ENCODE measurements at regions not wholly inside any gene's neighbourhood (a gene's known extent, or its start where the extent isn't known, plus 50 kb on each side); places are given as distances from the start of the nearest gene placed in this dataset.

- Histone ChIP-seq H3K4me3 (ENCODE audit: low read length) (no peak overlapping the region), H3K4me1 (ENCODE audit: control insufficient read depth, low read depth, low read length) (no peaks in the 10 kb centered on the region), H3K9me3 (ENCODE audit: control insufficient read depth, low read depth, low read length) (no peaks in the 10 kb centered on the region), H3K36me3 (ENCODE audit: control insufficient read depth, low read depth, low read length) (no peaks in the 10 kb centered on the region), H3K27ac (ENCODE audit: low read length) (no peak overlapping the region), H3K9ac (ENCODE audit: low read length) (no peak overlapping the region), H3K27me3 (ENCODE audit: control insufficient read depth, insufficient read depth, low read length) (no peaks in the 10 kb centered on the region)
Measured at GRCh38 chr4:26094076-26094475, 180.1 kb downstream of the SMIM20 start.

GRCh38 chr4:26094911-26095310 is 180.9 kb downstream of the SMIM20 start:
- Histone ChIP-seq H3K9ac (ENCODE audit: low read length) (no peak overlapping the region), H3K27me3 (ENCODE audit: control insufficient read depth, insufficient read depth, low read length) (no peaks in the 10 kb centered on the region), H3K9me3 (ENCODE audit: control insufficient read depth, low read depth, low read length) (no peaks in the 10 kb centered on the region), H3K4me3 (ENCODE audit: low read length) (no peak overlapping the region), H3K36me3 (ENCODE audit: control insufficient read depth, low read depth, low read length) (no peaks in the 10 kb centered on the region), H3K4me1 (ENCODE audit: control insufficient read depth, low read depth, low read length) (no peaks in the 10 kb centered on the region), H3K27ac (ENCODE audit: low read length) (no peak overlapping the region)

- no peaks in the 10 kb centered on the region for H3K27me3 ChIP-seq (ENCODE audit: control insufficient read depth, insufficient read depth, low read length)
- H3K27ac ChIP-seq (ENCODE audit: low read length): no peak overlapping the region
- no peak overlapping the region for H3K9ac ChIP-seq (ENCODE audit: low read length)
- no peaks in the 10 kb centered on the region for H3K9me3 ChIP-seq (ENCODE audit: control insufficient read depth, low read depth, low read length)
- H3K36me3 ChIP-seq (ENCODE audit: control insufficient read depth, low read depth, low read length): no peaks in the 10 kb centered on the region
- H3K4me3 ChIP-seq (ENCODE audit: low read length): no peak overlapping the region
- H3K4me1 ChIP-seq (ENCODE audit: control insufficient read depth, low read depth, low read length): no peaks in the 10 kb centered on the region
Measured at GRCh38 chr4:26099967-26100366, 185.9 kb downstream of the SMIM20 start.

GRCh38 chr4:26101011-26101410 is 187.0 kb downstream of the SMIM20 start:
- H3K4me1 ChIP-seq (ENCODE audit: control insufficient read depth, low read depth, low read length): no peaks in the 10 kb centered on the region
- H3K4me3 ChIP-seq (ENCODE audit: low read length): no peak overlapping the region
- H3K27me3 ChIP-seq (ENCODE audit: control insufficient read depth, insufficient read depth, low read length): no peaks in the 10 kb centered on the region
- H3K27ac ChIP-seq (ENCODE audit: low read length): no peak overlapping the region
- H3K9me3 ChIP-seq (ENCODE audit: control insufficient read depth, low read depth, low read length): no peaks in the 10 kb centered on the region
- no peak overlapping the region for H3K9ac ChIP-seq (ENCODE audit: low read length)
- H3K36me3 ChIP-seq (ENCODE audit: control insufficient read depth, low read depth, low read length): no peaks in the 10 kb centered on the region

GRCh38 chr4:26104056-26104685 is 190.2 kb downstream of the SMIM20 start:
- Histone ChIP-seq H3K36me3 (ENCODE audit: control insufficient read depth, low read depth, low read length) (no peaks in the 10 kb centered on the region), H3K9ac (ENCODE audit: low read length) (no peak overlapping the region), H3K27ac (ENCODE audit: low read length) (no peak overlapping the region), H3K4me3 (ENCODE audit: low read length) (no peak overlapping the region), H3K27me3 (ENCODE audit: control insufficient read depth, insufficient read depth, low read length) (no peaks in the 10 kb centered on the region), H3K9me3 (ENCODE audit: control insufficient read depth, low read depth, low read length) (no peaks in the 10 kb centered on the region), H3K4me1 (ENCODE audit: control insufficient read depth, low read depth, low read length) (no peaks in the 10 kb centered on the region)

DNA sequence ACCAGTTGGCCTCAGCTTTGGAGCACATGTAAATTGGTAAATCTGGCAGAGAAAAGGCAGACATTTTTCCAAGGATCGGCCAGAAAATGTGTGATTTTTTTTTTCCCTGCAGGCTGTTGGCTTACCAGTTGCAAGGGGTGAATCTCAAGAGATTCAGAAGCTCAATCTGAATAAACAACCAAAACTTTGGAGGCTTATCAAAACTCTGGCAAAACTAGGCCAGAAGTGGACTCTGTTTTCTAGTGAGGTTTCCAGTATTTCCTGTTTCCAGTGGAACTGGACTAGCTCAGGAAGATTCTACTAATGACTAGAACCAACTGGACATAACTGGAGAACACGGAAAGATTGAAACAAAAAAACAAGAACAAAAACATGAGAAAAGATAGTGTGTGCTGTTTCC is 191.3 kb downstream of the SMIM20 start:
- H3K9me3 ChIP-seq (ENCODE audit: control insufficient read depth, low read depth, low read length): no peaks in the 10 kb centered on the region
- H3K4me1 ChIP-seq (ENCODE audit: control insufficient read depth, low read depth, low read length): no peaks in the 10 kb centered on the region
- no peak overlapping the region for H3K9ac ChIP-seq (ENCODE audit: low read length)
- H3K27ac ChIP-seq (ENCODE audit: low read length): no peak overlapping the region
- no peak overlapping the region for H3K4me3 ChIP-seq (ENCODE audit: low read length)
- no peaks in the 10 kb centered on the region for H3K36me3 ChIP-seq (ENCODE audit: control insufficient read depth, low read depth, low read length)
- H3K27me3 ChIP-seq (ENCODE audit: control insufficient read depth, insufficient read depth, low read length): no peaks in the 10 kb centered on the region

GRCh38 chr4:26105815-26106699 is 192.0 kb downstream of the SMIM20 start:
- H3K27ac ChIP-seq (ENCODE audit: low read length): no peak overlapping the region
- H3K4me3 ChIP-seq (ENCODE audit: low read length): no peak overlapping the region
- H3K36me3 ChIP-seq (ENCODE audit: control insufficient read depth, low read depth, low read length): no peaks in the 10 kb centered on the region
- no peaks in the 10 kb centered on the region for H3K27me3 ChIP-seq (ENCODE audit: control insufficient read depth, insufficient read depth, low read length)
- no peaks in the 10 kb centered on the region for H3K4me1 ChIP-seq (ENCODE audit: control insufficient read depth, low read depth, low read length)
- no peaks in the 10 kb centered on the region for H3K9me3 ChIP-seq (ENCODE audit: control insufficient read depth, low read depth, low read length)
- no peak overlapping the region for H3K9ac ChIP-seq (ENCODE audit: low read length)

GRCh38 chr4:26106776-26107175 is 192.8 kb downstream of the SMIM20 start:
- H3K27me3 ChIP-seq (ENCODE audit: control insufficient read depth, insufficient read depth, low read length): no peaks in the 10 kb centered on the region
- H3K4me1 ChIP-seq (ENCODE audit: control insufficient read depth, low read depth, low read length): no peaks in the 10 kb centered on the region
- no peaks in the 10 kb centered on the region for H3K9me3 ChIP-seq (ENCODE audit: control insufficient read depth, low read depth, low read length)
- H3K4me3 ChIP-seq (ENCODE audit: low read length): no peak overlapping the region
- no peak overlapping the region for H3K9ac ChIP-seq (ENCODE audit: low read length)
- H3K36me3 ChIP-seq (ENCODE audit: control insufficient read depth, low read depth, low read length): no peaks in the 10 kb centered on the region
- no peak overlapping the region for H3K27ac ChIP-seq (ENCODE audit: low read length)

DNA sequence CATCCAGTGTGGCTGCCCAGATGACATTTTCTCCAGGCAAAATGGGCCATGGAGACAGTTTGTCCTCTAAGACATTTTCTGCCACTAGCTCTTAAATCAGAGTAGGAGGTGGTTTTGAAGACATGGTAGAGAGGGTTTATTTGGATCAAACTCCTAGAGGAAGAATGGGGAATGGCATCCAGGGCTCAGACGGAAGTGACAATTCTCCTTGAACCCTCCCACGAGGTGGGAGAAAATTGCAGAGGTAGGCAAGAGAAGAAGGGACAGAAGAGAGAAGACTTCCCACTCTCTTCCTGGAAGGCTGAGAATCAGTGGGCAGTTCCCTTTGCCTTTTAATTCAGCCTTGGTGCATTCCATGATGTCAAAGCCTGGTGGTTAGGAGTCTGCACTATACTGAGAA is 194.0 kb downstream of the SMIM20 start:
- Histone ChIP-seq H3K9me3 (ENCODE audit: control insufficient read depth, low read depth, low read length) (peaks cover 3% of the 10 kb centered on the region), H3K9ac (ENCODE audit: low read length) (no peak overlapping the region), H3K4me3 (ENCODE audit: low read length) (no peak overlapping the region)

GRCh38 chr4:26110493-26110892 is 196.5 kb downstream of the SMIM20 start:
- H3K4me3 ChIP-seq (ENCODE audit: low read length): no peak overlapping the region
- no peaks in the 10 kb centered on the region for H3K27me3 ChIP-seq (ENCODE audit: control insufficient read depth, insufficient read depth, low read length)
- H3K9ac ChIP-seq (ENCODE audit: low read length): no peak overlapping the region
- no peaks in the 10 kb centered on the region for H3K4me1 ChIP-seq (ENCODE audit: control insufficient read depth, low read depth, low read length)
- no peaks in the 10 kb centered on the region for H3K36me3 ChIP-seq (ENCODE audit: control insufficient read depth, low read depth, low read length)
- peaks cover 7% of the 10 kb centered on the region for H3K9me3 ChIP-seq (ENCODE audit: control insufficient read depth, low read depth, low read length)
- H3K27ac ChIP-seq (ENCODE audit: low read length): no peak overlapping the region

More for the DNA sequence above, 194.0 kb downstream of the SMIM20 start:
- Histone ChIP-seq H3K27ac (ENCODE audit: low read length) (no peak overlapping the region), H3K27me3 (ENCODE audit: control insufficient read depth, insufficient read depth, low read length) (no peaks in the 10 kb centered on the region), H3K36me3 (ENCODE audit: control insufficient read depth, low read depth, low read length) (no peaks in the 10 kb centered on the region), H3K4me1 (ENCODE audit: control insufficient read depth, low read depth, low read length) (no peaks in the 10 kb centered on the region)

DNA sequence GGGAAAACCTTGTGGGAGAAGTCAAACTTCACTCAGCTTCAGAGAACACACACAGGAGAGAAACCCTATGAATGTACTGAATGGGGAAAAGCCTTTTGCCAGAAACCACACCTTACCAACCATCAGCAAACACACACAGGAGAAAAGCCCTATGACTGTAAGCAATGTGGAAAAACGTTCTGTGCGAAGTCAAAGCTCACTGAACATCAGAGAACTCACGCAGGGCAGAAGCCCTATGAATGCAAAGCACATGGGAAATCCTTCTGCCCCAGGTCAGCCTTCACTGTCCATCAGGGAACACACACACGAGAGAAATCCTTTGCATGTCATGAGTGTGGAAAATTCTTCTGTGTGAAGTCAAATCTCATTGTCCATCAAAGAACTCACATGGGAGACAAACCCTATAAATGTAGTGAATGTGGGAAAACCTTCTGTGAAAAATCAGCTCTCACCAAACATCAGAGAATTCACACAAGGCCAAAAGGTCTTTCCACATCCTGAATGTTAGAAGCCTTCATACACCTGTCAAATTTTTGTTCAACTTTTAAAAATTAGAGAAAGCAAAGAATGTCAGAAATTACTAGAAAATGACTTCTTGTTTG is 199.4 kb downstream of the SMIM20 start:
- H3K36me3 ChIP-seq (ENCODE audit: control insufficient read depth, low read depth, low read length): no peaks in the 10 kb centered on the region
- H3K9me3 ChIP-seq (ENCODE audit: control insufficient read depth, low read depth, low read length): peaks cover 7% of the 10 kb centered on the region
- H3K9ac ChIP-seq (ENCODE audit: low read length): no peak overlapping the region
- H3K4me1 ChIP-seq (ENCODE audit: control insufficient read depth, low read depth, low read length): no peaks in the 10 kb centered on the region
- H3K27ac ChIP-seq (ENCODE audit: low read length): no peak overlapping the region
- no peak overlapping the region for H3K4me3 ChIP-seq (ENCODE audit: low read length)
- H3K27me3 ChIP-seq (ENCODE audit: control insufficient read depth, insufficient read depth, low read length): no peaks in the 10 kb centered on the region

All from iPS-18a (cell line).